ENCODE measurements at regions not wholly inside any gene's neighbourhood (a gene's known extent, or its start where the extent isn't known, plus 50 kb on each side); places are given as distances from the start of the nearest gene placed in this dataset.

DNA sequence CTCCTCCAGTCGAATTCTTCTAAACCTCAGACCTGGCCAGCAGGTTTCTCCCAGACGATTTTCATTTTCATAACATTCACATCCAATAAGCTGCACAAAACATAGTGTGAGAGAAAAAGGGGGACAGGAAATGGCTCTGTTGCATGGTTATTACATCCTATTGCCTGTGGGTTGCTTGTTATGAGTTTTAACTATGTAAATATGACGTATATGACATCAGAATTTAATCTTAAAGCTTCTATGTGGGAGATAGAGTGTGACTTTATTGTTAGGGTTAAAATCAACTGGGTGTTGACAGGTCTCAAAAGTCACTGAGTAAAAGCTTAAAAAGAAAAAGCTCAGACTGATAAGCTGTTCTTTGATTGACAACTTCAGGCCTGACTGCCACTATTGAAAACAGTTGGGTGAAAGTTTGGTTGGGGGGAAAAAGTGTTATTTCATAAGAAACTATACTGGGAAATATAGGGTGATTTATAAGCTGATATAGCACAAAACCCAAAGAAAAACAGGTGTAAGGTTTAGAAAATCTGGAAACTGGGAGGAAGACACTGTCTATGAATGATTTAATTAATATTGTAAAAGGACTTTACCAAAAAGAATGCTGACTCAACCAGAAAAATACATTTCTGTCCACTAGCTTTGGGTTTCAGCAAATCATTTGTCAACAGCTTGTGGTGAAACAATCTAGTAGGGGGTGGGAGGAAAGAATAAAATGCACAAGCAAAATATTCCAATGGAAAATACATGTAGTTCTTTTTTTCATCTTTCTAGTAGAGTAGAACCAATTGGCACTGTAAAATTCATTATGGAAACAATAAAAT, 134.1 kb upstream of the CEP162 start:
- TF ChIP-seq FOXP2 (optimal IDR thresholded peaks at IDR 0.05; ENCODE audit: control extremely low read depth, extremely low read length, insufficient read depth): no peak
- no peak for TF ChIP-seq EZH2 (IDR thresholded peaks at IDR 0.05)
- TF ChIP-seq POLR2AphosphoS5 (IDR thresholded peaks at IDR 0.05; ENCODE audit: borderline replicate concordance, low read depth, low read length): no peak
- H3K9ac ChIP-seq (ENCODE audit: insufficient read length): no peak overlapping the region
- no peak overlapping the region for H3K4me3 ChIP-seq
- no peaks in the 10 kb centered on the region for H3K9me3 ChIP-seq (ENCODE audit: low read depth, low read length)
- H3K27ac ChIP-seq: no peak overlapping the region
- DNase-seq (ENCODE audit: low read depth, low spot score): no peak
- no peaks in the 10 kb centered on the region for H3K36me3 ChIP-seq (ENCODE audit: insufficient read depth, low read length)

- no peak overlapping the region for H3K4me3 ChIP-seq
- no peak for TF ChIP-seq EZH2 (IDR thresholded peaks at IDR 0.05)
- no peak for TF ChIP-seq POLR2AphosphoS5 (IDR thresholded peaks at IDR 0.05; ENCODE audit: borderline replicate concordance, low read depth, low read length)
- no peak for TF ChIP-seq FOXP2 (optimal IDR thresholded peaks at IDR 0.05; ENCODE audit: control extremely low read depth, extremely low read length, insufficient read depth)
- DNase-seq (ENCODE audit: low read depth, low spot score): no peak
- H3K9ac ChIP-seq (ENCODE audit: insufficient read length): no peak overlapping the region
- H3K27ac ChIP-seq: no peak overlapping the region
- H3K9me3 ChIP-seq (ENCODE audit: low read depth, low read length): no peaks in the 10 kb centered on the region
- no peaks in the 10 kb centered on the region for H3K36me3 ChIP-seq (ENCODE audit: insufficient read depth, low read length)
These were observed 132.6 kb upstream of the CEP162 start for GRCh38 chr6:84360039-84360438.

GRCh38 chr6:84358581-84358980, 131.1 kb upstream of the CEP162 start:
- no peak for DNase-seq (ENCODE audit: low read depth, low spot score)
- TF ChIP-seq EZH2 (IDR thresholded peaks at IDR 0.05) (no peak), FOXP2 (optimal IDR thresholded peaks at IDR 0.05; ENCODE audit: control extremely low read depth, extremely low read length, insufficient read depth) (no peak), POLR2AphosphoS5 (IDR thresholded peaks at IDR 0.05; ENCODE audit: borderline replicate concordance, low read depth, low read length) (no peak)
- Histone ChIP-seq H3K4me3 (no peak overlapping the region), H3K27ac (no peak overlapping the region), H3K9me3 (ENCODE audit: low read depth, low read length) (no peaks in the 10 kb centered on the region), H3K9ac (ENCODE audit: insufficient read length) (no peak overlapping the region), H3K36me3 (ENCODE audit: insufficient read depth, low read length) (no peaks in the 10 kb centered on the region)

GRCh38 chr6:84357631-84358030, 130.2 kb upstream of the CEP162 start:
- Histone ChIP-seq H3K9ac (ENCODE audit: insufficient read length) (no peak overlapping the region), H3K27ac (no peak overlapping the region)
- TF ChIP-seq EZH2 (IDR thresholded peaks at IDR 0.05): no peak
- TF ChIP-seq POLR2AphosphoS5 (IDR thresholded peaks at IDR 0.05; ENCODE audit: borderline replicate concordance, low read depth, low read length): no peak
- TF ChIP-seq FOXP2 (optimal IDR thresholded peaks at IDR 0.05; ENCODE audit: control extremely low read depth, extremely low read length, insufficient read depth): no peak

DNA sequence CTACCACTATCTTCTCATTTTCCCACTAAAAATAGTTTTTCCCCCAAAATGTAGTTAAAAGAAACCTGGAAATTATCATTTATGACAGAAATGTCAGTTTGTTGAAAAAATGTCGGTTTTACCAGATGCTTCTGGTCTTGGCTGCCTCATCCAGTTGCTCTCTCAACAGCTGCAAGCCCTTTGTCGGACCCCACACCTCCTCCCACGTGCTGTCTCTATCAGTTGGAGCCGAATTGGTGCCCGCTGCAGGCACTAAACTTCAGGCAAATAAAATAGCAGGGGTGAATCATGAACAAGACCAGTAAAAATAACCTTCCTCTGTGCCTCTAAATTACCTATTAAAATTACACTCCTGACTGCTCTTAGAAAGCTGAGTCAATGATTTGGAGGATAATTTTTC, 129.5 kb upstream of the CEP162 start:
- no peak for TF ChIP-seq POLR2AphosphoS5 (IDR thresholded peaks at IDR 0.05; ENCODE audit: borderline replicate concordance, low read depth, low read length)
- TF ChIP-seq EZH2 (IDR thresholded peaks at IDR 0.05): no peak
- no peak for TF ChIP-seq FOXP2 (optimal IDR thresholded peaks at IDR 0.05; ENCODE audit: control extremely low read depth, extremely low read length, insufficient read depth)
- no peak overlapping the region for H3K27ac ChIP-seq
- H3K9me3 ChIP-seq (ENCODE audit: low read depth, low read length): no peaks in the 10 kb centered on the region
- H3K4me3 ChIP-seq: no peak overlapping the region
- DNase-seq (ENCODE audit: low read depth, low spot score): no peak
- no peak overlapping the region for H3K9ac ChIP-seq (ENCODE audit: insufficient read length)
- H3K36me3 ChIP-seq (ENCODE audit: insufficient read depth, low read length): no peaks in the 10 kb centered on the region

More at GRCh38 chr6:84357631-84358030, 130.2 kb upstream of the CEP162 start:
- no peak for DNase-seq (ENCODE audit: low read depth, low spot score)
- Histone ChIP-seq H3K4me3 (no peak overlapping the region), H3K9me3 (ENCODE audit: low read depth, low read length) (no peaks in the 10 kb centered on the region), H3K36me3 (ENCODE audit: insufficient read depth, low read length) (no peaks in the 10 kb centered on the region)

DNA sequence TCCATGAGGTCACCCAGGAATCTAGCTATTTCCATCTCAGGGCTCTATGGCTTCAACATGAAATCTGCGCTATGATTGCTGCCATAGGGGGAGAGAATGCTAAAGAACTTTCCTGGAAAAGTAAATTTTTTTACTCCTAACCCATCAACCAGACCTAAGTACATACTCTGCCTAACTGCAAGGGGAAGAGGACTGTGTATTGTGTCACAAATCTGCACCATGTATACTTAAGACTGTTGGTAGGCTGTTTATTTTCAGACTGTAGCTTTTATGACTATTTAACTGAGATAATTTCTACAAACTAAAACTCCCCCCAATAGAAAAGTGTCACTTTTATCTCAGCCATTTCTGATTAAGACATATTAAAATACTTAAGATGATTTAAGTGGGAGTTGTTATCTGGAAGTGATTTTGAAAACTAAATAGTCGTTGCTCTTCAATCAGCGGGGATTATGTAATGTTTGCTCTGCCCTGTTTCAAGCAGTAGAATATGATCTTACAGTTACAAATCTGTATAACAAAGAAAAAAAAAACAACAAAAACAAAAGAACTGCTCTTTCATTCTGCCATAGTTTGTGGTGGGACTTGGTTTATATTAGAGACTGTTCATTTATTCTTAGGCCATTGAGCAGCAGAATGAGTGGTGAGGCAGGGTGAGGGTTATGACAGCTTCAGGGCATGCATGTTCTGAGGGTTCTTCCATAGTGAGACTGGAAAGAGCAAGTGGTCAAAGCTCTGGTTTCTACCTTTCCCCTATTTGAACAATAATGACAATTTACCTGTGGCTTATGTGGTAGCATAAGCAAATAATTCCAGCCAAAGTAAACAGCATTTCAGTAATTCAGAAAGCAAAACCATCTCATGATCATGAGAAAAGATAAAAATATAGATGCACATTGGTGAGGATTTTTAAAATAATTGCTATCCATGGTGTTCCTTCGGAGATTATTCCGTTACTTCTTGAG, 126.3 kb upstream of the CEP162 start:
- no peak overlapping the region for H3K27ac ChIP-seq
- TF ChIP-seq FOXP2 (optimal IDR thresholded peaks at IDR 0.05; ENCODE audit: control extremely low read depth, extremely low read length, insufficient read depth) (no peak), EZH2 (IDR thresholded peaks at IDR 0.05) (no peak), POLR2AphosphoS5 (IDR thresholded peaks at IDR 0.05; ENCODE audit: borderline replicate concordance, low read depth, low read length) (no peak)
- DNase-seq (ENCODE audit: low read depth, low spot score): no peak
- no peak overlapping the region for H3K4me3 ChIP-seq
- H3K9me3 ChIP-seq (ENCODE audit: low read depth, low read length): no peaks in the 10 kb centered on the region
- no peak overlapping the region for H3K9ac ChIP-seq (ENCODE audit: insufficient read length)
- no peaks in the 10 kb centered on the region for H3K36me3 ChIP-seq (ENCODE audit: insufficient read depth, low read length)

DNA sequence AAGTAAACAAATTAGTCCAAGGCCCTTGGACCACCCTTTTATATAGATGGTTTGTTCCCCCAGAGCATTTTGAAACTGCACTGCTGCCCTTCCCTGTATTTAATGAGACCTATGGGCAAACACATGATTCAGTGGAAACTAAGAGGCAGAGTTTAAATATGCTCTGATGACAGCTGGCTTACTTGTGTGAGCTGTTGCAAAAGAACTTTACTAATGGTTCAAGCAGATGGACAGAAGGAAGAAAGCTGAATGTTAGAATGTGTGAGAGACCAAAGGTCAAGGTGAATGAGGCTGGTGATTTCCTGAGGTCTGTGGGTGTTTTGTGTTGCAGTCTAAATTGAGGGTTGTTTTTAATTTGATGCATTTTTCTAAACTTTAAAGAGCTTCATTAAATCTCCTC, 123.0 kb upstream of the CEP162 start:
- Histone ChIP-seq H3K36me3 (ENCODE audit: insufficient read depth, low read length) (no peaks in the 10 kb centered on the region), H3K9ac (ENCODE audit: insufficient read length) (no peak overlapping the region), H3K9me3 (ENCODE audit: low read depth, low read length) (no peaks in the 10 kb centered on the region), H3K4me3 (no peak overlapping the region), H3K27ac (no peak overlapping the region)
- TF ChIP-seq FOXP2 (optimal IDR thresholded peaks at IDR 0.05; ENCODE audit: control extremely low read depth, extremely low read length, insufficient read depth) (no peak), POLR2AphosphoS5 (IDR thresholded peaks at IDR 0.05; ENCODE audit: borderline replicate concordance, low read depth, low read length) (no peak), EZH2 (IDR thresholded peaks at IDR 0.05) (no peak)
- DNase-seq (ENCODE audit: low read depth, low spot score): no peak

GRCh38 chr6:84349542-84349941, 122.1 kb upstream of the CEP162 start:
- Histone ChIP-seq H3K36me3 (ENCODE audit: insufficient read depth, low read length) (no peaks in the 10 kb centered on the region), H3K9ac (ENCODE audit: insufficient read length) (no peak overlapping the region), H3K9me3 (ENCODE audit: low read depth, low read length) (no peaks in the 10 kb centered on the region), H3K4me3 (no peak overlapping the region), H3K27ac (no peak overlapping the region)
- TF ChIP-seq POLR2AphosphoS5 (IDR thresholded peaks at IDR 0.05; ENCODE audit: borderline replicate concordance, low read depth, low read length) (no peak), FOXP2 (optimal IDR thresholded peaks at IDR 0.05; ENCODE audit: control extremely low read depth, extremely low read length, insufficient read depth) (no peak), EZH2 (IDR thresholded peaks at IDR 0.05) (no peak)
- no peak for DNase-seq (ENCODE audit: low read depth, low spot score)

Data from SK-N-MC (cell line).